GM12878 (cell line): ENCODE measurements at regions not wholly inside any gene's neighbourhood (a gene's known extent, or its start where the extent isn't known, plus 50 kb on each side); places are given as distances from the start of the nearest gene placed in this dataset.

Experiments used
- ATAC-seq: fragments of 200-7000 bp; cut with Tn5 transposase; 3 replicates; pipeline ENCODE4 v1.9.1; 2020; ENCODE audit warnings: mild to moderate bottlenecking, moderate library complexity
- BruUV-seq: library from RNA; stranded (reverse); fragments of 400-500 nt; replicated peaks from 2 replicates; lab custom pipeline; 2021; lab: Mats Ljungman, UMichigan
- CTCF ChIA-PET: fragments of 300-600 bp; sonication (Branson Sonifier 250); formaldehyde crosslinking; extraction: SDS; loops from one replicate; lab custom pipeline; 2021; ENCODE audit warnings: inconsistent platforms; lab: Yijun Ruan, JAX
- POLR2A ChIA-PET: fragments of 350-600 bp; formaldehyde crosslinking; extraction: SDS; loops from one replicate; lab custom pipeline; 2021; ENCODE audit warnings: inconsistent platforms; lab: Charles Lee
- RAD21 ChIA-PET: fragments of 300-600 bp; sonication (Branson Sonifier 250); formaldehyde crosslinking; loops from one replicate; lab custom pipeline; 2023; ENCODE audit warnings: antibody characterized with exemption; ENCODE audit not compliant: unreplicated experiment; lab: Charles Lee
- SMC1A ChIA-PET: fragments of 300-600 bp; sonication (Branson Sonifier 250); formaldehyde crosslinking; loops from one replicate; lab custom pipeline; 2023; ENCODE audit not compliant: unreplicated experiment, uncharacterized antibody; lab: Charles Lee
- DNase-seq: peaks from one replicate; pipeline ENCODE4 v3.0.0-alpha.2; 2011; ENCODE audit warnings: low read depth, low spot score
- FAIRE-seq: peaks from 3 replicates; lab custom pipeline; 2011; peaks lifted over from hg19 to GRCh38; lab: Jason Lieb, UNC
- H2AFZ ChIP-seq: 2 replicates; pipeline ENCODE4 v1.6.0; 2011; ENCODE audit warnings: low read depth, low read length, control low read depth; ENCODE audit not compliant: control insufficient read depth
- H3K27ac ChIP-seq: 2 replicates; pipeline ENCODE4 v1.5.1; 2011; ENCODE audit warnings: control low read depth; ENCODE audit not compliant: control insufficient read depth, insufficient read depth
- H3K27me3 ChIP-seq, 2 experiments: replicated peaks in 1 of 2; 2 replicates each; pipeline versions ENCODE4 v1.6.0 to v1.6.1; 2011; ENCODE audit warnings: low read length in 1 of 2; ENCODE audit not compliant: control insufficient read depth in 2 of 2, insufficient read depth in 2 of 2
- H3K36me3 ChIP-seq, 2 experiments: 2 replicates each; pipeline ENCODE4 v1.5.1; 2011; ENCODE audit warnings: low read length in 1 of 2; ENCODE audit not compliant: control insufficient read depth in 2 of 2, insufficient read depth in 2 of 2
- H3K4me1 ChIP-seq: 2 replicates; pipeline ENCODE4 v1.6.1; 2011; ENCODE audit warnings: mild to moderate bottlenecking, low read length, moderate library complexity, mixed read lengths; ENCODE audit not compliant: control insufficient read depth, insufficient read depth
- H3K4me2 ChIP-seq: 2 replicates; pipeline ENCODE4 v1.6.0; 2011; ENCODE audit warnings: control low read depth; ENCODE audit not compliant: control insufficient read depth, insufficient read depth
- H3K4me3 ChIP-seq: fragments of 200-600 bp; sonication (generic); 2 replicates; pipeline ENCODE4 v1.5.1; 2016
- H3K79me2 ChIP-seq: 2 replicates; pipeline ENCODE4 v1.6.0; 2011; ENCODE audit warnings: low read length; ENCODE audit not compliant: control insufficient read depth, insufficient read depth
- H3K9ac ChIP-seq: 2 replicates; pipeline ENCODE4 v1.8.0; 2011; ENCODE audit warnings: low read length, control low read depth, mixed read lengths; ENCODE audit not compliant: control insufficient read depth, insufficient read depth
- H3K9me3 ChIP-seq: replicated peaks from 3 replicates; pipeline ENCODE4 v1.5.1; 2011; ENCODE audit warnings: mild to moderate bottlenecking, low read length; ENCODE audit not compliant: control insufficient read depth, insufficient read depth
- H4K20me1 ChIP-seq: 2 replicates; pipeline ENCODE4 v1.6.0; 2011; ENCODE audit not compliant: control insufficient read depth, insufficient read depth
- CHD1 ChIP-seq: IDR thresholded peaks from 2 replicates; pipeline ENCODE4 v1.6.1; 2012; ENCODE audit warnings: low read depth, low read length, improper control_type of control experiment
- DPF2 ChIP-seq: fragments of 450-650 bp; IDR thresholded peaks from 2 replicates; pipeline ENCODE4 v1.6.1; 2017; ENCODE audit warnings: mild to moderate bottlenecking
- GABPA ChIP-seq: IDR thresholded peaks from 2 replicates; pipeline ENCODE4 v1.6.1; 2014; ENCODE audit warnings: antibody characterized with exemption, low read depth, mild to moderate bottlenecking, inconsistent platforms
- NFYA ChIP-seq: IDR thresholded peaks from 2 replicates; pipeline ENCODE4 v1.6.1; 2011; ENCODE audit warnings: low read depth, mild to moderate bottlenecking, low read length, improper control_type of control experiment, borderline replicate concordance
- PRDM15 ChIP-seq: fragments of 450-650 bp; formaldehyde crosslinking; IDR thresholded peaks from 2 replicates; pipeline ENCODE4 v1.4.0; 2020; ENCODE audit warnings: mild to moderate bottlenecking, moderate library complexity
- WGBS: methylation state at CpG from one replicate; pipeline ENCODE4 v1.1.6; 2016; ENCODE audit warnings: low lambda C conversion rate; ENCODE audit not compliant: insufficient replicate concordance, insufficient coverage; ENCODE audit errors: missing lambda C conversion rate; 5-methylcytosine and 5-hydroxymethylcytosine counted together
- in situ Hi-C: fragments of 300-500 bp; cut with MboI; formaldehyde crosslinking; loops from 9 replicates; pipeline ENCODE4 v1.14.3; 2018; ENCODE audit warnings: mixed read lengths
- intact Hi-C: fragments of 100-400 bp; cut with micrococcal nuclease; formaldehyde crosslinking; loops from one replicate; pipeline ENCODE4 v1.14.2; 2022; ENCODE audit not compliant: unreplicated experiment
- TF ChIP-seq, protein P1 (sequence below): IDR thresholded peaks from 2 replicates; pipeline ENCODE4 v1.6.1; 2012; ENCODE audit warnings: low read depth, low read length, improper control_type of control experiment

DNA sequence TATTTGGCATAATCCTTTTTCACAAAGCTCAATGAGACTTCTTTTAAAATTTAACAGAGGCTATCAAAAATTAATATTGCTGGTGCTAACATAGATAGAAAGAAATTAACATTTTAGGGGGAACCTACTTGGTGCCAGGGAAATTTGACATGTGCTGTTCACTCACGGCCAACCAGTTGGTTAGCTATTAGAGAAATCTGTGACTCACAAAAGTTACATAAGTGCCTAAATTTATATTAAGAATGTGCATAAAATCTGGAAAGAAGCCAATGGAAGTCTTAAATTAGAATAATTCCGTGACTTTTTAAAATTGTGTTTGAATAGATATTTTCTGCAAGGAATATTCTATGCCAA, 184.3 kb upstream of the MAP2 start (continued):
- TF ChIP-seq PRDM15 (CRISPR knock-in tag) (no peak), GABPA (no peak), NFYA (no peak), CHD1 (no peak)
- TF ChIP-seq, protein P1, sequence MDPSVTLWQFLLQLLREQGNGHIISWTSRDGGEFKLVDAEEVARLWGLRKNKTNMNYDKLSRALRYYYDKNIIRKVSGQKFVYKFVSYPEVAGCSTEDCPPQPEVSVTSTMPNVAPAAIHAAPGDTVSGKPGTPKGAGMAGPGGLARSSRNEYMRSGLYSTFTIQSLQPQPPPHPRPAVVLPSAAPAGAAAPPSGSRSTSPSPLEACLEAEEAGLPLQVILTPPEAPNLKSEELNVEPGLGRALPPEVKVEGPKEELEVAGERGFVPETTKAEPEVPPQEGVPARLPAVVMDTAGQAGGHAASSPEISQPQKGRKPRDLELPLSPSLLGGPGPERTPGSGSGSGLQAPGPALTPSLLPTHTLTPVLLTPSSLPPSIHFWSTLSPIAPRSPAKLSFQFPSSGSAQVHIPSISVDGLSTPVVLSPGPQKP, result no peak
- TF ChIP-seq, all 136 proteins: peak for 0

- Histone ChIP-seq H2AFZ (no peak overlapping the region), H3K27me3 (no peaks in the 10 kb centered on the region), H3K79me2 (no peaks in the 10 kb centered on the region), H3K4me3 (no peak overlapping the region), H3K4me2 (no peak overlapping the region), H3K9me3 (no peaks in the 10 kb centered on the region), H3K9ac (no peak overlapping the region), H4K20me1 (no peaks in the 10 kb centered on the region), H3K36me3 (no peaks in the 10 kb centered on the region), H3K4me1 (no peaks in the 10 kb centered on the region), H3K27ac (no peak overlapping the region)
- intact Hi-C loops, result no loop called here
- WGBS, result 0% methylated on average over 1 of the region's 1 CpG
- CTCF ChIA-PET, result no interaction called here
- ATAC-seq (no peak), DNase-seq (no peak), FAIRE-seq (no peak)
- RAD21 ChIA-PET, result no interaction called here
- no peak for TF ChIP-seq DPF2
- SMC1A ChIA-PET, result no interaction called here
- in situ Hi-C loops, result no loop called here
- POLR2A ChIA-PET, result no interaction called here
- BruUV-seq, result no TSS peak
These were observed 183.6 kb upstream of the MAP2 start for GRCh38 chr2:209240204-209240603.
